MM.1S (cell line): ENCODE measurements at regions not wholly inside any gene's neighbourhood (a gene's known extent, or its start where the extent isn't known, plus 50 kb on each side); places are given as distances from the start of the nearest gene placed in this dataset.

Experiments used
- DNase-seq: peaks from one replicate; pipeline ENCODE4 v3.0.0-alpha.2; 2015
- H2AFZ ChIP-seq: fragments of 300-600 bp; sonication (generic); 2 replicates; pipeline ENCODE4 v1.6.0; 2016; ENCODE audit warnings: antibody characterized with exemption, low read length
- H3F3A ChIP-seq: fragments of 300-600 bp; sonication (generic); 2 replicates; pipeline ENCODE4 v1.6.1; 2016; ENCODE audit warnings: mild to moderate bottlenecking, antibody characterized with exemption, low read length, moderate library complexity, mixed read lengths; ENCODE audit not compliant: insufficient read depth
- H3K27ac ChIP-seq: fragments of 300-600 bp; sonication (generic); 2 replicates; pipeline ENCODE4 v1.5.1; 2016; ENCODE audit warnings: mild to moderate bottlenecking, low read length
- H3K27me3 ChIP-seq: fragments of 300-600 bp; sonication (generic); replicated peaks from 2 replicates; pipeline ENCODE4 v1.6.0; 2016; ENCODE audit warnings: low read length; ENCODE audit not compliant: insufficient read depth
- H3K36me3 ChIP-seq: fragments of 300-600 bp; sonication (generic); replicated peaks from 2 replicates; pipeline ENCODE4 v1.6.1; 2016; ENCODE audit warnings: mild to moderate bottlenecking, low read length, mixed read lengths; ENCODE audit not compliant: insufficient read depth
- H3K4me1 ChIP-seq: fragments of 300-600 bp; sonication (generic); 2 replicates; pipeline ENCODE4 v1.6.1; 2016; ENCODE audit warnings: low read length, mixed read lengths
- H3K4me2 ChIP-seq: fragments of 300-600 bp; sonication (generic); 2 replicates; pipeline ENCODE4 v1.6.0; 2016; ENCODE audit warnings: low read depth, low read length
- H3K4me3 ChIP-seq: fragments of 300-600 bp; sonication (generic); 2 replicates; pipeline ENCODE4 v1.5.1; 2016; ENCODE audit warnings: low read length, mixed read lengths
- H3K79me2 ChIP-seq: fragments of 300-600 bp; sonication (generic); 2 replicates; pipeline ENCODE4 v1.6.1; 2016; ENCODE audit warnings: mixed run types, low read length, mixed read lengths
- H3K9ac ChIP-seq: fragments of 300-600 bp; sonication (generic); 2 replicates; pipeline ENCODE4 v1.6.1; 2016; ENCODE audit warnings: low read length, mixed read lengths
- H3K9me2 ChIP-seq: fragments of 300-600 bp; sonication (generic); replicated peaks from 2 replicates; pipeline ENCODE4 v1.6.1; 2016; ENCODE audit warnings: mild to moderate bottlenecking, low read length, mixed read lengths; ENCODE audit not compliant: insufficient read depth
- H3K9me3 ChIP-seq: fragments of 300-600 bp; sonication (generic); replicated peaks from 2 replicates; pipeline ENCODE4 v1.6.1; 2016; ENCODE audit warnings: mild to moderate bottlenecking, low read length, mixed read lengths; ENCODE audit not compliant: insufficient read depth
- H4K20me1 ChIP-seq: fragments of 300-600 bp; sonication (generic); 2 replicates; pipeline ENCODE4 v1.6.1; 2016; ENCODE audit warnings: mild to moderate bottlenecking, low read length, moderate library complexity, mixed read lengths; ENCODE audit not compliant: insufficient read depth
- EZH2 ChIP-seq: fragments of 300-600 bp; sonication (generic); optimal IDR thresholded peaks from 2 replicates; pipeline ENCODE3; 2017; ENCODE audit warnings: low read depth, mild to moderate bottlenecking, antibody characterized with exemption, low read length, mixed read lengths
- EZH2phosphoT487 ChIP-seq: fragments of 300-600 bp; sonication (generic); IDR thresholded peaks from 2 replicates; pipeline ENCODE4 v1.6.1; 2018; ENCODE audit warnings: antibody characterized with exemption, low read length
- TF ChIP-seq, protein P1 (sequence below): fragments of 300-600 bp; sonication (generic); IDR thresholded peaks from 2 replicates; pipeline ENCODE4 v1.5.1; 2016; ENCODE audit warnings: antibody characterized with exemption, low read length, mixed read lengths

GRCh38 chr10:126806498-126806897 is 98.7 kb upstream of the DOCK1 start:
- no peak for DNase-seq
- no peak overlapping the region for H3K27ac ChIP-seq
- H3K9me3 ChIP-seq: no peaks in the 10 kb centered on the region
- TF ChIP-seq, protein P1, sequence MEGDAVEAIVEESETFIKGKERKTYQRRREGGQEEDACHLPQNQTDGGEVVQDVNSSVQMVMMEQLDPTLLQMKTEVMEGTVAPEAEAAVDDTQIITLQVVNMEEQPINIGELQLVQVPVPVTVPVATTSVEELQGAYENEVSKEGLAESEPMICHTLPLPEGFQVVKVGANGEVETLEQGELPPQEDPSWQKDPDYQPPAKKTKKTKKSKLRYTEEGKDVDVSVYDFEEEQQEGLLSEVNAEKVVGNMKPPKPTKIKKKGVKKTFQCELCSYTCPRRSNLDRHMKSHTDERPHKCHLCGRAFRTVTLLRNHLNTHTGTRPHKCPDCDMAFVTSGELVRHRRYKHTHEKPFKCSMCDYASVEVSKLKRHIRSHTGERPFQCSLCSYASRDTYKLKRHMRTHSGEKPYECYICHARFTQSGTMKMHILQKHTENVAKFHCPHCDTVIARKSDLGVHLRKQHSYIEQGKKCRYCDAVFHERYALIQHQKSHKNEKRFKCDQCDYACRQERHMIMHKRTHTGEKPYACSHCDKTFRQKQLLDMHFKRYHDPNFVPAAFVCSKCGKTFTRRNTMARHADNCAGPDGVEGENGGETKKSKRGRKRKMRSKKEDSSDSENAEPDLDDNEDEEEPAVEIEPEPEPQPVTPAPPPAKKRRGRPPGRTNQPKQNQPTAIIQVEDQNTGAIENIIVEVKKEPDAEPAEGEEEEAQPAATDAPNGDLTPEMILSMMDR: no peak
- TF ChIP-seq EZH2 (no peak), EZH2phosphoT487 (no peak)
- no peak overlapping the region for H2AFZ ChIP-seq
- no peaks in the 10 kb centered on the region for H3K9me2 ChIP-seq
- no peaks in the 10 kb centered on the region for H4K20me1 ChIP-seq
- no peaks in the 10 kb centered on the region for H3K36me3 ChIP-seq
- H3K79me2 ChIP-seq: no peaks in the 10 kb centered on the region
- no peaks in the 10 kb centered on the region for H3K27me3 ChIP-seq
- no peaks in the 10 kb centered on the region for H3K4me1 ChIP-seq
- H3F3A ChIP-seq: no peaks in the 10 kb centered on the region
- no peak overlapping the region for H3K9ac ChIP-seq
- no peak overlapping the region for H3K4me3 ChIP-seq
- no peak overlapping the region for H3K4me2 ChIP-seq

DNA sequence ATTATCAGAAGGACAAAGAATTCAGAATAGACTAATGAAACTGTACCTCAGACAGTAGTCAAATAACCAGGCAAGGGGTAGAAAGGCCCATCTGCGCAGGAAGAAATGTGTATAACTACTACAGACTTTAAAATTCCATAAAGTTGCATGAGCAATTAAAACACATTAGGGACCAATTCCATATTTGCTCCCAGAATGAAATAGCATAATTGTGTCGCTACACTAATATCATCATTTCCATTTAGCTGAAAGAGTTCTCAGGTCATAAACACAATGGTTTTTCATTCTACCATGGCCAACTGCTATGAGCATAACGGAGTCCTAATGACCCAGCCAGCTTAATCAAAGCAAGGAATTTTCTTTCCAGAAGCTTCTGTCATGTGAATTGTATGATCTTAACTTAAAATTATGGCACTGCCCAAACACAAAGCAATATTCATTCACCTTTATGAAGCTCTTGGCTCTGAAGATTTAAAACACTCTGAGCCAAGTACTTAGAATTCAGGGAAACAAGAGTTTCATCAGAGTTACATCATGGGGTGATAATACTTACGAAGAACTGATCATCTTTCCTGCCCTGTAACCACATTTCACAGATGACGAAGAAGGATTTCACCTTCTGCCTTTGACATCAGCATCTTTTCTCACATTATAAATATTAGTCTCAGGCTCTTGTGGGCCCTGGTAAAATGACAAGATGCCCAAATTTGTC is 98.1 kb upstream of the DOCK1 start:
- H3K4me3 ChIP-seq: no peak overlapping the region
- H2AFZ ChIP-seq: no peak overlapping the region
- no peaks in the 10 kb centered on the region for H3K36me3 ChIP-seq
- no peaks in the 10 kb centered on the region for H3F3A ChIP-seq
- H3K9ac ChIP-seq: no peak overlapping the region
- H3K4me2 ChIP-seq: no peak overlapping the region
- H3K9me3 ChIP-seq: no peaks in the 10 kb centered on the region
- TF ChIP-seq EZH2phosphoT487: no peak
- no peak for TF ChIP-seq EZH2
- TF ChIP-seq, protein P1: no peak
- H3K27me3 ChIP-seq: no peaks in the 10 kb centered on the region
- DNase-seq: no peak
- H3K79me2 ChIP-seq: no peaks in the 10 kb centered on the region
- no peaks in the 10 kb centered on the region for H3K9me2 ChIP-seq
- no peak overlapping the region for H3K27ac ChIP-seq
- no peaks in the 10 kb centered on the region for H4K20me1 ChIP-seq
- no peaks in the 10 kb centered on the region for H3K4me1 ChIP-seq

- no peak for DNase-seq
- no peaks in the 10 kb centered on the region for H3K4me1 ChIP-seq
- TF ChIP-seq EZH2phosphoT487: no peak
- TF ChIP-seq, protein P1: no peak
- no peak for TF ChIP-seq EZH2
- no peaks in the 10 kb centered on the region for H3F3A ChIP-seq
- no peaks in the 10 kb centered on the region for H4K20me1 ChIP-seq
- no peaks in the 10 kb centered on the region for H3K9me3 ChIP-seq
- no peak overlapping the region for H3K9ac ChIP-seq
- no peaks in the 10 kb centered on the region for H3K36me3 ChIP-seq
- no peaks in the 10 kb centered on the region for H3K9me2 ChIP-seq
- no peak overlapping the region for H3K27ac ChIP-seq
- H3K79me2 ChIP-seq: no peaks in the 10 kb centered on the region
- H3K4me2 ChIP-seq: no peak overlapping the region
- no peaks in the 10 kb centered on the region for H3K27me3 ChIP-seq
- no peak overlapping the region for H3K4me3 ChIP-seq
- no peak overlapping the region for H2AFZ ChIP-seq
Measured at GRCh38 chr10:126808103-126808502, 97.1 kb upstream of the DOCK1 start.
